Omental fat pad (tissue), 3 donors: ENCODE measurements at regions not wholly inside any gene's neighbourhood (a gene's known extent, or its start where the extent isn't known, plus 50 kb on each side); places are given as distances from the start of the nearest gene placed in this dataset.
A peak's percentile ranks its signal among the peaks of the same experiment; 100 is the strongest.

ENCODE experiments used
- ATAC-seq: fragments of 150-250 bp; one replicate; pipeline ENCODE4 v1.9.1; 2016; ENCODE audit warnings: mild to moderate bottlenecking, moderate library complexity; ENCODE audit not compliant: low FRiP score
- DNase-seq: peaks from one replicate; pipeline ENCODE4 v3.0.0-alpha.2; 2019; ENCODE audit warnings: low spot score
- TF ChIP-seq, protein P1 (sequence below), 3 donors: fragments of 450-650 bp; IDR thresholded peaks; one replicate each; pipeline ENCODE4 v1.5.1; 2016 to 2017; ENCODE audit warnings: antibody characterized with exemption in 3 of 3, mild to moderate bottlenecking in 3 of 3, moderate library complexity in 2 of 3

DNA sequence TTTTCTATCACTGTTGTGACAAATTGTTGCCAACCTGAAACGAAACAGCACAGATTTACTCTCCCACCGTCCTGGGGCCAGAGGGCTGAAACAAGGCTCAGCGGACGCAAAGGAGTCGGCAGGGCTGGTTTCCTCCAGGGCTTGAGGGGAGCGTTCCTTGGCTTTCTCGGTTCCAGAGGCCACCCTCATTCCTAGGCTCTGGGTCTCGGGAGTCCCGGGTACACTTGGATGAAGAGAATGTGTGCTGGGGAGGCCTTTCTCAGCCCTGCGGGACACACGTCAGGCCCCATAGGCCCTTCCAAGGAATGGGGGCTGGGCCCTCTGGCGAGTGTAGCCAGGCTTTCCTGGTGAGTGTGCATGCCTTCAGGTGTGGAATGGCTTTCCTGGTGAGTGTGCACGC, 287.3 kb upstream of the HS6ST1 start:
- DNase-seq (no peak), ATAC-seq (no peak)
- TF ChIP-seq, protein P1, sequence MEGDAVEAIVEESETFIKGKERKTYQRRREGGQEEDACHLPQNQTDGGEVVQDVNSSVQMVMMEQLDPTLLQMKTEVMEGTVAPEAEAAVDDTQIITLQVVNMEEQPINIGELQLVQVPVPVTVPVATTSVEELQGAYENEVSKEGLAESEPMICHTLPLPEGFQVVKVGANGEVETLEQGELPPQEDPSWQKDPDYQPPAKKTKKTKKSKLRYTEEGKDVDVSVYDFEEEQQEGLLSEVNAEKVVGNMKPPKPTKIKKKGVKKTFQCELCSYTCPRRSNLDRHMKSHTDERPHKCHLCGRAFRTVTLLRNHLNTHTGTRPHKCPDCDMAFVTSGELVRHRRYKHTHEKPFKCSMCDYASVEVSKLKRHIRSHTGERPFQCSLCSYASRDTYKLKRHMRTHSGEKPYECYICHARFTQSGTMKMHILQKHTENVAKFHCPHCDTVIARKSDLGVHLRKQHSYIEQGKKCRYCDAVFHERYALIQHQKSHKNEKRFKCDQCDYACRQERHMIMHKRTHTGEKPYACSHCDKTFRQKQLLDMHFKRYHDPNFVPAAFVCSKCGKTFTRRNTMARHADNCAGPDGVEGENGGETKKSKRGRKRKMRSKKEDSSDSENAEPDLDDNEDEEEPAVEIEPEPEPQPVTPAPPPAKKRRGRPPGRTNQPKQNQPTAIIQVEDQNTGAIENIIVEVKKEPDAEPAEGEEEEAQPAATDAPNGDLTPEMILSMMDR (IDR thresholded peaks at IDR 0.05) = no peak

DNA sequence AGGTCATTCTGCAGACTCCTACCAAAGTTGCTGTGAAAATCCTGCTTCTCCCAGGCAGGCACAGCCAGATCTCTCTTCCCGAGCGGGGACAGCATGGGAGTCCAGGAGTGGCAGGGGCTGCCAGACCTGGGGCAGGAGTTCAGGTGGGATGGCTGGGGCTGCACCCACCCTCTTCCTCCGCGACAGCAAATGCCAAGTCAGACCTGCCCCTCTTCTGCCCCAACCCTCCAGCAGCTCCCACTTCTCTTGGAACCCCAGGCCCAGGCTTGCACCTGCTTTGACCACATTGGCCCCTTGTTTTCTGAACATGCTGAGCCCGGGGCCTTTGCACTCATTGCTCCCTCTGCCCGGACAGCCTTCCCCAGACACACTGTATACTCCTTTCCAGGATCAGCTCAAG, 288.2 kb upstream of the HS6ST1 start:
- TF ChIP-seq, protein P1 (IDR thresholded peaks at IDR 0.05) = no peak
- DNase-seq (no peak), ATAC-seq (no peak)

DNA sequence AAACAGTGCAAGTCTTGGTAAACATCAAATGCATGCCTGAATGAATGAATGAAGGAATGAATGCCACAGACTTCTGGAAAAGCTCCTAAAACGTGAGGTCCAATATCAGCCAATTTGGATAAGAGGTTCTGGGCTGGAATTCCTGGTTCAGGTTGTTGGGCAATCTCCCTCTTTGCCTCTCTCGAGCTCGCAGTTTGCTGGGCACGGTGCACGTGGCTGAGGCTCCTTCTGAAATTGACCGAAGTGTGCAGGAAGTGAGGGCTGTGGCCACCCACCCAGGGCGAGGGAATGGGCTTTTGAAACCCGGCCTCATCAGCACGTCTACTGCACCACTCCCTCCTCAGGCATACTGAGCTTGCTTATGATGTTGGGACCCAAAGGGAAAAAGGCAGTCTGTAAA, 288.8 kb upstream of the HS6ST1 start:
- TF ChIP-seq, protein P1 (IDR thresholded peaks at IDR 0.05) = no peak
- DNase-seq (no peak), ATAC-seq (no peak)

DNA sequence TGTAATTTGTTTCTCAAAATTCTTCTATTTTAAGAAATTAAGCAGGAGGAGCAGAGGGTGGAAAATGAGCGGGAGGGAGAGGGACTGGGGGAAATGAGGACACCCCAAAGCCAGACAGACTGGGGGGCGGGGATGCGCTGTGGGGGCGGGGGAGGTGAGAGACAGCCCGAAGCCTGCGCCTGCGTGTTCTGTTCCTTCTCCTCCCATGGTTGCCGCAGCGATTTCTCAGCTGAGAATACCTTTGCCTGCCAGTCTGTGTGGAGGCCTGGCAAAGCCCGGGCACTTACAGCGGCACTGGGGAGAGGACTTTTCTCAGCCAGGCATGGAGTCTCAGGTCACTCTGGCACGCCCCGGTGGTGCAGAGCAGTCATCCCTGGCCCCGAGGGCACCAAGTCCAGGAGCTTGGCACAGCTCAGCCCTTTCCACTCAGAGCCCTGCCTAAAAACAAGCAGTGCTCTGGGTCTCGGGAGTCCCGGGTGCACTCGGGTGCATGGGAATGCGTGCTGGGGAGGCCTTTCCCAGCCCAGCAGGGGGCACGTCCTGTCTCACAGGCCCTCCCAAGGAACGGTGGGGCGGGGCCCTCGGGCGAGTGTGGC, 289.3 kb upstream of the HS6ST1 start:
- DNase-seq (no peak), ATAC-seq (peak; percentile 57)
- TF ChIP-seq, protein P1 (IDR thresholded peaks at IDR 0.05) = no peak

DNA sequence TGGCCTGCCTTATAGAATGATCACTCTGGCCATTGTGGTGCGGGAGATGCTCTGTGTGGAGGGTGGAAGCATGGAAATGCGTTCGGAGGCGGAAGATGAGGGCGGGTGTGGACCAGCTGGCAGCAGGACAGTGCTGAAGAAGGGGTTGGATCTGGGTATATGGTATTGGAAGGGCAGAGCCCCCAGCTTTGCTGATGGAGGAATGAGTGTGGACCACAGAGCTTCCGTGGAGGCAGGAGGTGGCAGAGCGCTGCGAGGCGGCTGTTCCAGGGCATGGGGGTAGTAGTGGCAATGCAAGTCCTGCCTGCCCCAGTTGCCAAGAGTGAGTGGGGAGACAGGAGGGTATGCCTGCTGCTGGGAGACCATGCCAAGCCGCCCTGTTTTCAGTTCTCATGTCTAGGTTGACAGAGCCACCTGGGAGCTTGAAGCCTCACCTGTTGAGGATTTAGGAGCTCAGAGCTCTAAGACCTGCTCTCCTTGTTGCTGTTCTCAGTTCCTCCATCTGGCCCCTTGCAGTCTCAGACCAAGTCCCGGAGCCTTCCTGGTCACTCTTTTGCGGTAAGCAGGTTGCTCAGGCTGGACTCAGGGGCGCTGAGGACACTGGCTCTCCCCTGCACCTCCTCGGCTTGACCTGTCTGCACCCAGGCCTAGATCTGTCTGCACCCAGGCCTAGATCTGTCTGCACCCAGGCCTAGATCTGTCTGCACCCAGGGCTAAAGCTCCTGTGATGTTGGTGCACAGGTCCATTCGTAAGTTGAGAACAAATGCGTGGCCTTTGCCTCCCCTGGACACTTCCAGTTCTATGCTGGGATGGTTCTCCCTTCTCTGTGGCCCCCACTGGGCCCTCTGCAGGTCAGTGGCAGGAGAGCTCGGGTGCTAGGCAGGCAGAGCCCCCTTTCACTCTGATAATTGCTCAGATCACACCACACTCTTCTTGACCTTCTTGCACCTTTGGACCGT, 290.5 kb upstream of the HS6ST1 start:
- DNase-seq (no peak), ATAC-seq (no peak)
- TF ChIP-seq, protein P1 (IDR thresholded peaks at IDR 0.05) = no peak

DNA sequence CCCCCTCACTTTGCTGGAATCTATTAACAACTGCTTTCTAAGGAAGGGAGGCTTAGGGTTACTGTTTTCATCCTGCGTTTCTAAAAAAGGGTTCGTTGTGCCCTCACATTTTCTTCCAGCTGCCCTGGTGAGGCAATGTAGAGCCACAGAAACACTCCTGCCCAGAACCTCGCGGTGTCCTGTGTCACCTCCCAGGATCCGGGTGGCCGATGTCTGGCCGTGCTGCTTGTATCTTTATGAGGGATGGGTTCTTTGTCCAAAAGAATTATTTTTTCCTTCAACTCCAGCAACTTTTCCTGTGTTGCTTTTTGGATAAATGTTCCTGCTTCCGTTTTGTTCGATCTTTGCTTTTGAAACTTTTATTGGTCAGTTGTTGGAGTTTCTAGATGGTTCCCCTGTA, 291.8 kb upstream of the HS6ST1 start:
- DNase-seq = no peak
- TF ChIP-seq, protein P1 (IDR thresholded peaks at IDR 0.05) = no peak
- ATAC-seq = no peak
